Activated B cell treated with CpG ODN at 0.5 μM for 24 hours (primary cell): ENCODE measurements at regions not wholly inside any gene's neighbourhood (a gene's known extent, or its start where the extent isn't known, plus 50 kb on each side); places are given as distances from the start of the nearest gene placed in this dataset.

Experiments used
- ATAC-seq: fragments of 200-7000 bp; cut with Tn5 transposase; one replicate; pipeline ENCODE4 v1.10.0; 2021; ENCODE audit warnings: low read depth, mild to moderate bottlenecking, moderate library complexity
- CTCF ChIA-PET: fragments of 350-600 bp; sonication (Branson Sonifier 250); formaldehyde crosslinking; loops from one replicate; lab custom pipeline; 2021; ENCODE audit warnings: antibody characterized with exemption; lab: Charles Lee
- POLR2A ChIA-PET: fragments of 350-600 bp; sonication (Branson Sonifier 250); formaldehyde crosslinking; loops from one replicate; lab custom pipeline; 2021; ENCODE audit warnings: antibody characterized with exemption; lab: Charles Lee
- DNase-seq: peaks from one replicate; pipeline ENCODE4 v3.0.0; 2022
- H3K27ac Mint-ChIP-seq: one replicate; pipeline ENCODE4 v1.8.0; 2020; ENCODE audit warnings: mixed read lengths
- H3K27me3 Mint-ChIP-seq: one replicate; pipeline ENCODE4 v1.8.0; 2021; ENCODE audit warnings: mixed read lengths
- H3K36me3 Mint-ChIP-seq: one replicate; pipeline ENCODE4 v1.8.0; 2021; ENCODE audit warnings: low read depth, mixed read lengths
- H3K4me1 Mint-ChIP-seq: one replicate; pipeline ENCODE4 v1.8.0; 2021; ENCODE audit warnings: mixed read lengths
- H3K4me3 Mint-ChIP-seq: one replicate; pipeline ENCODE4 v1.8.0; 2020; ENCODE audit warnings: mild to moderate bottlenecking, mixed read lengths
- H3K9me3 Mint-ChIP-seq: one replicate; pipeline ENCODE4 v1.8.0; 2020; ENCODE audit warnings: mixed read lengths
- intact Hi-C: fragments of 100-400 bp; cut with micrococcal nuclease; formaldehyde crosslinking; loops from one replicate; pipeline ENCODE4 v1.15.1; 2024
- TF ChIP-seq, protein P1 (sequence below): fragments of 200-600 bp; IDR thresholded peaks from one replicate; pipeline ENCODE4 v1.8.0; 2022; ENCODE audit warnings: antibody characterized with exemption, mild to moderate bottlenecking

- Mint-ChIP-seq H3K9me3 (no peaks in the 10 kb centered on the region), H3K27me3 (no peaks in the 10 kb centered on the region), H3K27ac (no peak overlapping the region), H3K36me3 (peaks cover 12% of the 10 kb centered on the region), H3K4me3 (no peak overlapping the region), H3K4me1 (no peaks in the 10 kb centered on the region)
- intact Hi-C loops, result no loop called here
- ChIA-PET CTCF (no interaction called here), POLR2A (no interaction called here)
- TF ChIP-seq, protein P1, sequence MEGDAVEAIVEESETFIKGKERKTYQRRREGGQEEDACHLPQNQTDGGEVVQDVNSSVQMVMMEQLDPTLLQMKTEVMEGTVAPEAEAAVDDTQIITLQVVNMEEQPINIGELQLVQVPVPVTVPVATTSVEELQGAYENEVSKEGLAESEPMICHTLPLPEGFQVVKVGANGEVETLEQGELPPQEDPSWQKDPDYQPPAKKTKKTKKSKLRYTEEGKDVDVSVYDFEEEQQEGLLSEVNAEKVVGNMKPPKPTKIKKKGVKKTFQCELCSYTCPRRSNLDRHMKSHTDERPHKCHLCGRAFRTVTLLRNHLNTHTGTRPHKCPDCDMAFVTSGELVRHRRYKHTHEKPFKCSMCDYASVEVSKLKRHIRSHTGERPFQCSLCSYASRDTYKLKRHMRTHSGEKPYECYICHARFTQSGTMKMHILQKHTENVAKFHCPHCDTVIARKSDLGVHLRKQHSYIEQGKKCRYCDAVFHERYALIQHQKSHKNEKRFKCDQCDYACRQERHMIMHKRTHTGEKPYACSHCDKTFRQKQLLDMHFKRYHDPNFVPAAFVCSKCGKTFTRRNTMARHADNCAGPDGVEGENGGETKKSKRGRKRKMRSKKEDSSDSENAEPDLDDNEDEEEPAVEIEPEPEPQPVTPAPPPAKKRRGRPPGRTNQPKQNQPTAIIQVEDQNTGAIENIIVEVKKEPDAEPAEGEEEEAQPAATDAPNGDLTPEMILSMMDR, result no peak
- DNase-seq (no peak), ATAC-seq (no peak)
These were observed 185.6 kb upstream of the POU5F2 start for GRCh38 chr5:93926831-93927620.

- intact Hi-C loops, result no loop called here
- DNase-seq, result no peak
- no peak for ATAC-seq
- TF ChIP-seq, protein P1, result no peak
- Mint-ChIP-seq H3K4me1 (no peaks in the 10 kb centered on the region), H3K27me3 (no peaks in the 10 kb centered on the region), H3K27ac (no peak overlapping the region), H3K9me3 (no peaks in the 10 kb centered on the region), H3K4me3 (no peak overlapping the region), H3K36me3 (peaks cover 16% of the 10 kb centered on the region)
- POLR2A ChIA-PET, result no interaction called here
- CTCF ChIA-PET, result no interaction called here
These were observed 183.9 kb upstream of the POU5F2 start for GRCh38 chr5:93925321-93925720.

DNA sequence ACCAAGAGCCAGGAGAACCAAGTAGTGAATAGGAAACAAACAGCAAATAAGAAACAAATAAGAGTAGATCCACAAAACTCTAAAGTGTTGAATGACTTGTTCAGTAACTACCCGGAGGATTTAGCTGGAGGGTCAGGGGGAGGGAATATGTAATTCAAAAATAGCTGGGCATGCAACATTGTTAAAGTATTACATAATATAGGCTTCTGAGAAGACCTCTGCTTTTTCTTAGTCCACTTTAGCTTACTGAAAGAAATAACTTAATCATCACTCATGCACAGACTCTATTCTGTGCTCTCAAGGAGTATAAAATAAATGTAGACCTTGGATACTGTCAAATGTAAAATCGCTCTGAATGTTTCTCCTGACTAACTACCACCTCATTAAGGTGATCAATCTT lies 183.2 kb upstream of the POU5F2 start:
- POLR2A ChIA-PET, result no interaction called here
- H3K27me3 Mint-ChIP-seq, result no peaks in the 10 kb centered on the region
- H3K4me3 Mint-ChIP-seq, result no peak overlapping the region
- intact Hi-C loops, result no loop called here
- peaks cover 16% of the 10 kb centered on the region for H3K36me3 Mint-ChIP-seq
- H3K27ac Mint-ChIP-seq, result no peak overlapping the region
- TF ChIP-seq, protein P1, result no peak
- ATAC-seq (no peak), DNase-seq (no peak)
- CTCF ChIA-PET, result no interaction called here
- no peaks in the 10 kb centered on the region for H3K9me3 Mint-ChIP-seq
- H3K4me1 Mint-ChIP-seq, result no peaks in the 10 kb centered on the region

DNA sequence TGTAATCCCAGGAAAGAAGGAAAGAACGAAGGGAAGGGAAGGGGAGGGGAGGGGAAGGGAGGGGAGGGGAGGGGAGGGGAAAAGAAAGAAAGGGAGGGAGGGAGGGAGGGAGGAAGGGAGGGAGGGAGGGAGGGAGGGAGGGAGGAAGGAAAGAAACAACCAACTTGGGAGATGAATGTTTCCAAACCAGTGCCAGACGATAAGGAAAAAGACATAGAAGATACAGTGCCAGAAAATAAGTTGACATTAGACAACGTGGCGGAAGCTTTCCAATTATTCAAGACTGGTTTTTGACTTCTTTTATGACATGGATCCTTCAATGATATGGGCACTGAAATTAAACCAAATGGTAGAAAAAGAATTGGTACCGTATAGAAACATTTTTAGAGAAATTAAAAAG lies 181.2 kb upstream of the POU5F2 start:
- TF ChIP-seq, protein P1, result no peak
- Mint-ChIP-seq H3K27ac (no peak overlapping the region), H3K36me3 (peaks cover 19% of the 10 kb centered on the region), H3K4me3 (no peak overlapping the region), H3K9me3 (no peaks in the 10 kb centered on the region), H3K4me1 (no peaks in the 10 kb centered on the region), H3K27me3 (no peaks in the 10 kb centered on the region)
- intact Hi-C loops, result no loop called here
- no peak for ATAC-seq
- CTCF ChIA-PET, result no interaction called here
- no peak for DNase-seq
- POLR2A ChIA-PET, result no interaction called here

- ChIA-PET CTCF (no interaction called here), POLR2A (no interaction called here)
- no peaks in the 10 kb centered on the region for H3K4me1 Mint-ChIP-seq
- no peaks in the 10 kb centered on the region for H3K9me3 Mint-ChIP-seq
- no peak overlapping the region for H3K4me3 Mint-ChIP-seq
- no peak for ATAC-seq
- no peaks in the 10 kb centered on the region for H3K27me3 Mint-ChIP-seq
- TF ChIP-seq, protein P1, result no peak
- intact Hi-C loops, result no loop called here
- no peak for DNase-seq
- no peak overlapping the region for H3K27ac Mint-ChIP-seq
- H3K36me3 Mint-ChIP-seq, result peaks cover 19% of the 10 kb centered on the region
These were observed 179.6 kb upstream of the POU5F2 start for GRCh38 chr5:93921001-93921400.
